Midbrain (tissue), 1 donor: ENCODE measurements at regions not wholly inside any gene's neighbourhood (a gene's known extent, or its start where the extent isn't known, plus 50 kb on each side); places are given as distances from the start of the nearest gene placed in this dataset.
"Not testable (repeated sequence)": the region's sequence is repeated elsewhere in the genome, so short reads cannot be mapped to it uniquely, and the experiment has no call there.

Experiments
- DNase-seq: peaks from one replicate; lab custom pipeline; 2025; lab: John Stamatoyannopoulos, UW

- no peak for DNase-seq
Measured at GRCh38 chr4:83780053-83780733, 244.3 kb downstream of the GPAT3 start.

GRCh38 chr4:83779103-83780052 lies 243.5 kb downstream of the GPAT3 start:
- no peak for DNase-seq

- DNase-seq, result no peak
Measured at GRCh38 chr4:83772685-83773084, 236.8 kb downstream of the GPAT3 start.

DNA sequence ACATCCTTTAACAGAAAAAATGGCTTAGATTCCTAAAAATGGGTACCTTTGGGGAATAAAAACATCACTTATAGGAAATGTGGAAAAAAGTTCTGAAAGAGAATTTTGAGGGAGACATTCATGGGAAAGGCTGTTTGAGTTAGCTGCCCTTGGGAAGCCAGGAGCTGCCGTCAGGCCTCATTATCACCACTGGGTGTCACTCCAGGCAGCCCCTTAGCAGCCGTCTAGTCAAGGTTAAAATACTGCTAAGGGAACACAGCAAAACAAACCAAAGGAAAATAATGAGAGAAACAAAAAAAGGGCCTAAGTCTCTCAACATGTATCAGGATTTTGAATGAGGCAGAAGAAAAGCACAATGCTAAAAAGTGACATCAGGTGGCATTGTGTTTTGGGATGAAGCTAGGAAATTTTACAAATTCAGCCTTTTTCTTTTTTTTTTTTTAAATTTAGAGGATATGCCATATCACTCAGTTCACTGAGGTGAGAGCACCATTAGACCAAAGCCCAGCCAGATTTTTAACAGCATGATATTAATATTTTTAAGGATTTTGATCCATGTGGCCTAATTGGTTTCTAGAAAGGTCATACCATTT lies 235.3 kb downstream of the GPAT3 start:
- peak; percentile 45 for DNase-seq

- DNase-seq, result no peak
Measured at GRCh38 chr4:83768146-83768545, 232.2 kb downstream of the GPAT3 start.

DNA sequence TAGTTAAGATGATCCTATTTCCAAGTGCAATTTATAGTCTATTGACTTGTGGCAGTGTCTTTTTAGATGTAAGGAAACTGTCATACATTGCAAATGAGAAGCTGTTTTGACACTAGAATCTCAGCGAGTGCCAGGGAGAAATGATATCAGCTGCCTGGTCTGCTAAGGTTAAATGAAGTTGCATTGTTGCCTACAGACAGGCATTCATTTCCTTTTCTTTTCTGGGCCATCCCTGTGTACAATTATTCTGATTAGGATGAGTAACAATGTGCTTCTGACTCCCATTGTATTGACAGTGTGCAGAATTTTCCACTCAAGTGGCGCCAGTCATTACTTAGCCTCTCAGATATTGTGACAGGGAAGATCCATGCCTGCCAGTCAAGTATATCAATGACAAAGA lies 231.2 kb downstream of the GPAT3 start:
- no peak for DNase-seq

DNA sequence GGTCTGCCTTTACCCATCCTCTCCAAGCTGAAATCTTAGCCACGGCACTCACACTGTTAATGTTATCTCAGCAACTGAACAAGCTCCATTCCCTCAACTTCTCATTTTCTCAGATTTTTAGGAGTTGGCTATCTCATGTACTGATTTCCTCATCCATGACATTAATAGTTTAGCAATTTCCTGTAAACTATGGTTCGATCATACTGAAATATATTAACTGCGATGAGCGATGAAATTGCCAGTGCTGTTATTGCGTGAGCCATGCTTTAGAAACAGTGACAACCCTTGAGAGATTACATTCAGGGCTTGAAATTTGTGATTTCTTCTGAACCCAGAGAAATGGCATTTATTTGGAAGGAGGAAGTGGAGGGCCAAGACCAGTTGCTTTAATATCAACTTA lies 223.7 kb downstream of the GPAT3 start:
- no peak for DNase-seq

- no peak for DNase-seq
Measured at GRCh38 chr4:83758285-83758684, 222.4 kb downstream of the GPAT3 start.

DNA sequence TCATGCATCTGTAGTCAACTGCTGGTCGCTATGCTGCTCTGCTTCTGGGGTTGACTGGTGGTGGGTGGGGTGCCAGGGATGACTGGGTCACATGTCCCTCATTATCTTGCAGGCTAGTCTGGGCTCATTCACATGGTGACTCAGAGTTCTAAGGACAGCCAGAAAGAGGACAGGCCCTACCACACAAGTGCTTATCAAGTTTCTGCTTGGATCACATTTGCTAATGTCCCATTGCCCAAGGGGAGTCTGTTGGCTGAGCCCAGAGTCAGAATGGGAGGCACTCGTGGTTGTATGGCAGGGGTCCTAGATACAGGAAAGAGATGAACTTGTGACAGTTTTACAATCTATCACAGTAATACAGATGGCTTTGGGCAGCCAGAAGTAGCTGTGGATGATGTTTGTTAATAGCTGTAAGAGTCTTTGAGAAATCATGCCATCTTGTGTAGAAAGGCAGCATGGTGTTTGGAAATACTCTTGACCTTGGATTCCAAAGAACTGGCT lies 221.3 kb downstream of the GPAT3 start:
- DNase-seq, result no peak

- DNase-seq, result no peak
Measured at GRCh38 chr4:83753260-83753659, 217.4 kb downstream of the GPAT3 start.

- no peak for DNase-seq
Measured at GRCh38 chr4:83751336-83751949, 215.5 kb downstream of the GPAT3 start.

DNA sequence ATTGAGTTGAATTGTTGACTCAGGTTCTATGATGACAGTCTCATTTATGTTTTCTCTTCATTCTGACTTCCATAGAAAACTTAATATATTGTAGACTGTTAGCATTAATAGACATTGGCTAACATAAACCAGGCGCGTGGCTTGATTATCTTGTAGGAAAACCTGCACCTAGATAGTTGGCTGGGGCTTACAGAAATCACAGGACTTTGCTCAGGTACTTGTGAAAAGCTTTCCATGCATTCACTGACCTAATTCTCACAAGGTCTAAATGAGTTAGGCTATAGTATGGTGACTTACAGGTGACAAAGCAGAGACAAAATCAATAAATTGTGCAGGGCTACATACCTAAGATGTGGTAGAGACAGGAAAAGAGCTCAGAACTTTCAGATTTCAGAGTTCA lies 212.8 kb downstream of the GPAT3 start:
- no peak for DNase-seq

- DNase-seq, result no peak
Measured at GRCh38 chr4:83738895-83739294, 203.0 kb downstream of the GPAT3 start.

GRCh38 chr4:83734576-83734975 lies 198.7 kb downstream of the GPAT3 start:
- DNase-seq, result no peak

DNA sequence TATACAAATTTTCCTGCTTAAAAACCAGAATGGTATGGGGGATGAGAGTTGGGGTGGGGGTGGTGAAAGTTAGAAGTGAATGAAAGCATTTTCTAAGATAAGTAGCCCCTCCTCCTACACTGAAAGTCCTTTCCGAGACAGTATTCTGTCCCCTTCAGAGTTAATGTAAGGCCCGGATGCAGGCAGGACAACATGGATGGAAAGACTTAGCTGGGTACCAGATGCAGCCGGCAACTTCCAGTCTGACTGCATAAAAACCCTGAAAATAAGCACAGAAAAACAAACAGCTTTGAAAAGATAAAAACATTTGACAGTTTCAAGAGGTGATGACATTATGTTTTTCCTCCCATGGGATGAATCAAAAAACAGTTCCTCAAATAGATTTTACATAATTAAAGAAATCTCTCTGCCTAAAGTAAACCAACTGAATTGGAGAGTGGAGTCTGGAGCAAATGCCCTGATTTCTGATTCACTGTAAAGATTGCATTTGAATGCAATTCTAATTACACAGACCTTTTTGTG lies 196.3 kb downstream of the GPAT3 start:
- no peak for DNase-seq

DNA sequence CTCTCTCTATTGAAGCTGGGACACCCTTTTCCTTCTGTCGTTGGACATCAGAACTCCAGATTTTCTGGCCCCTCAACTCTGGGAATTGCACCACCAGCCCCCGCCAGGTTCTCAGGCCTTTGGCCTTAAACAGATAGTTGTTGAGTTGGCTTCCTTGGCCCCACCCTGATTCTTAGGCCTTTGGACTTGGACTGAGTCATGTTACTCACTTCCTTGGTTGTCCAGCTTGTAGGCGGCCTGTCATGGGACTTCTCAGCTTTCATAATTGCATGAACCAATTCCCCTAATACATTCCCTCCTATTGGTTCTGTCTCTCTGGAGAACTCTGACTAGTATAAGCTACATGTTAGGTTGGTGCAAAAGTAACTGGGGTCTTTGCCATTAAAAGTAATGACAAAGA lies 195.7 kb downstream of the GPAT3 start:
- DNase-seq, result no peak

- DNase-seq, result not testable (repeated sequence)
Measured at GRCh38 chr4:83730958-83731357, 195.1 kb downstream of the GPAT3 start.

GRCh38 chr4:83728191-83728590 lies 192.3 kb downstream of the GPAT3 start:
- DNase-seq, result no peak

- no peak for DNase-seq
Measured at GRCh38 chr4:83725336-83726085, 189.6 kb downstream of the GPAT3 start.

GRCh38 chr4:83724485-83725335 lies 188.8 kb downstream of the GPAT3 start:
- no peak for DNase-seq
